Suprapubic skin (tissue), 4 donors: ENCODE measurements at regions not wholly inside any gene's neighbourhood (a gene's known extent, or its start where the extent isn't known, plus 50 kb on each side); places are given as distances from the start of the nearest gene placed in this dataset.

Experiments used
- CTCF ChIP-seq, 2 donors: fragments of 200-600 bp in 1 of 2; fragments of 450-650 bp in 1 of 2; sonication (generic) in 1 of 2; IDR thresholded peaks; one replicate each; pipeline ENCODE4 v1.5.1; 2016 to 2019; ENCODE audit warnings: antibody characterized with exemption in 2 of 2, mild to moderate bottlenecking in 1 of 2, moderate library complexity in 1 of 2
- EP300 ChIP-seq: sonication (generic); formaldehyde crosslinking; IDR thresholded peaks from one replicate; pipeline ENCODE4 v1.6.1; 2017; ENCODE audit warnings: antibody characterized with exemption
- POLR2A ChIP-seq, 2 donors: fragments of 450-650 bp; IDR thresholded peaks; one replicate each; pipeline ENCODE4 v1.6.1; 2017; ENCODE audit warnings: antibody characterized with exemption in 2 of 2, mild to moderate bottlenecking in 2 of 2, moderate library complexity in 2 of 2
- POLR2AphosphoS5 ChIP-seq, 3 donors: sonication (generic); formaldehyde crosslinking; IDR thresholded peaks; one replicate each; pipeline ENCODE4 v1.6.1; 2017; ENCODE audit warnings: antibody characterized with exemption in 3 of 3

DNA sequence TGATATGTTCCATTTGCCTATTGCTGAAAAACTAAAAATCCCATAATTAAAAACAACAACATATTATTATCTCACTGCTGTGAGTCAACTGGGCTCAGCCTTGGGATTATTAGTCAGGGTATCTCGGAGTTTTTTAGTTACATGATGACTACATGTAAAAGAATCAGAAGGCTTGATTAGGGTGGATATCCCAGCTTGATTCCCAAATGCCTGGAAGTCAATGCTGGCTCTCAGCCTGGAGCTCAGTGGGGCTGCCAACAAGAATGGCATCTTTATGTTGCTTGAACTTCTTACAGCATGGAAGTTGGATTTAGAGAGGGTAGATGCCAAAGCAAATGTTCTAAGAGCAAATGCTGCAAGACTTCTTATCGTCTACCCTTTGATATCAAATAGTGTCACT, 278.5 kb downstream of the PLOD2 start:
- TF ChIP-seq POLR2A (IDR thresholded peaks at IDR 0.05): no peak
- TF ChIP-seq POLR2AphosphoS5 (IDR thresholded peaks at IDR 0.05): no peak
- no peak for TF ChIP-seq CTCF (IDR thresholded peaks at IDR 0.05)
- TF ChIP-seq EP300: no peak
